ENCODE measurements at regions not wholly inside any gene's neighbourhood (a gene's known extent, or its start where the extent isn't known, plus 50 kb on each side); places are given as distances from the start of the nearest gene placed in this dataset.
A peak's percentile ranks its signal among the peaks of the same experiment; 100 is the strongest.
"Not testable (repeated sequence)": the region's sequence is repeated elsewhere in the genome, so short reads cannot be mapped to it uniquely, and the experiment has no call there.

DNA sequence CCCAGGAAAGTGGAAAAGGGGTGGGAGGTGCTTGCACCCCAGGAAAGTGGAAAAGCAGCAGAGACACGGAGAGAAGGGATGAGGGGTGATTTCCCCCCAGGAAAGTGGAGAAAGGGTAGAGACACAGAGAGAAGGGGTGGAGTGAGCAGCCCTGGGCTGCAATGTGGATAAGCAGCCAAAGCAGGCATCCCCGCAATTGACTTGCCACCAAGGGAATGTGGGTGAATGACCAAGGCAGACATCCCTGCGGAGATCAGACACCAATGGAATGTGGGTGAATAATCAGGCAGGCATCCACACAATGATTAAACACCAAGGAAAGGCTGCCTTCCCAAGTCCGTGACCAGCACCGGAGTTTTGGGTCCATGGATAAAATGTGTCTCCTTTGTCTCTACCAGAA lies 68.5 kb upstream of the SLC4A7 start:
- not testable (repeated sequence) for DNase-seq

- DNase-seq: not testable (repeated sequence)
Observed at GRCh38 chr3:27551413-27551812, 67.2 kb upstream of the SLC4A7 start.

DNA sequence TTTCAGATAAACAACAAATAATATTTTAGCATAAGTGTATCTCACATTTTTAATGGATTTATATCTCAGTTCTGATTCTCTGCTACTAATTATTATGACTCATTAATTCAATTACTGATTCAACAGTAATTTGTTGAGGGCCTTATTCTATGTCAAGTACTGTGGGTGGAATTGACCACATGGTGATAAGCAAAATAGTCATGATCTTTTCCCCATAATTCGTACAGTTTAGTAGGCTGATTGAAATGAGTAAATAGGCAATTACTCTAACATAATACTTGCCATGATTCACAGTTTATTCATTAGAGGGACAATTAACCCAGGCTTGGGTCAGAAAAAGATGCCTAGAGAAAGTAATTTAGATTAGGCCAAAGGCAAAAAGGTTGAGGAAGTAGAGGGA lies 60.9 kb upstream of the SLC4A7 start:
- no peak for DNase-seq

- peak; percentile 16 for DNase-seq
Observed at GRCh38 chr3:27544372-27544865, 60.2 kb upstream of the SLC4A7 start.

- DNase-seq: no peak
Observed at GRCh38 chr3:27542476-27542875, 58.3 kb upstream of the SLC4A7 start.

DNA sequence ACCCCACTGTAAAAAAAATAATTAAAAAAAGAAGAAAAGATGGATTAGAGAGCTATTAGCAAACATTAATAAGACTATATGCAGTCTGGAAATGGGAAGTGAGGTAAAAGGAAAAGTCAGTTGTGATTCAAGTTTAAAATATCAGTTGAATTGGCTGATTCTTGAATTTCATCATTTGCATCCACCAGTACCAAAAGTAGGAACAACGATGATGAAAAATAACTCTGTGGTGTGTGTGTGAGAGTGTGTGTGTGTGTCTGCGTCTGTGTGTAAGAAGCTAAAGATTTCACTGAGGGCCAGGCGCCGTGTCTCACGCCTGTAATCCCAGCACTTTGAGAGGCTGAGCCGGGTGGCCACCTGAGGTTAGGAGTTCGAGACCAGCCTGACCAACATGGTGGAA lies 56.0 kb upstream of the SLC4A7 start:
- DNase-seq: no peak

DNA sequence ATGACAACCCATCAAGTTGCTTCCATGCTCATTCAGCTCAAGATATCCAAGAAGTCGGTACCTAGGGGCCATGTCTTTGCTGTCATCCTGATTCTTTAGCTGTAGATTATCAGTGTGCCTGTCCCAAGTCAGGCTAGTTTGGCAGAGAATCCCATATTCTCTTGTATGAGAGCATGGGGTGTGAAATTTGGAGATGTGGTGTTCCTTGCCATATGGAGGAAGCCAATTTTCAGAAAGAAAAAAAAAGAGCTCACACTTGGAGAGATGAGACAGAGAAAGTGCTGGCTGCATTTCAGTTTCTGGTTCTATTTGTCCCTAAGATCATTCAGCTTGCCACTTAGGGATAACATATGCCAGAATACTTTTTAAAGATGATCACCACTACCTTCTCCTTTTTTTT lies 52.3 kb upstream of the SLC4A7 start:
- DNase-seq: no peak

DNA sequence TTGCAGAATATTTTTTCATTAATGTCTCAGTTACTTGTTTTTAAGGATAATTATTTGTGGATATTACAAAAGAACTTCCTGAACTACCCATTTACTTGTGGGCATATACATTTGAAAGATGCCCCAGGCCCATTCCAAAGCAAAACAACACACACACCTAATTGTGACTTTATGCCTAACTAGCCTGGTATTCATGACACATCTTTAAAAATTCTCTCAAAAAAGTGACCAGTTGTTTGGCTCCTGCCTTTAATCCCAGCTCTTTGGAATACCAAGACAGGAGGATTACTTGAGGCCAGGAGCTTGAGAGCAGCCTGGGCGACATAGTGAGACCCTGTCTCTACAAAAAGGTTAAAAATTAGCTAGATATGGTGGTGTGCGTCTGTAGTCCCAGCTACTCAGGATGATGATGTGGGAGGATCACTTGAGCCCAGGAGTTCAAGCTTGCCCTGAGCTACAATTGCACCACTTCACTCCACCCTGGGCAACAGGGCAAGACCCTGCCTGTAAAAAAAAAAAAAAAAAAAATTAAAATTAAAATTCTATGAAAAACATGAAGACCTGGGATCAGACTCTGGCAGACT lies 51.7 kb upstream of the SLC4A7 start:
- DNase-seq: no peak

DNA sequence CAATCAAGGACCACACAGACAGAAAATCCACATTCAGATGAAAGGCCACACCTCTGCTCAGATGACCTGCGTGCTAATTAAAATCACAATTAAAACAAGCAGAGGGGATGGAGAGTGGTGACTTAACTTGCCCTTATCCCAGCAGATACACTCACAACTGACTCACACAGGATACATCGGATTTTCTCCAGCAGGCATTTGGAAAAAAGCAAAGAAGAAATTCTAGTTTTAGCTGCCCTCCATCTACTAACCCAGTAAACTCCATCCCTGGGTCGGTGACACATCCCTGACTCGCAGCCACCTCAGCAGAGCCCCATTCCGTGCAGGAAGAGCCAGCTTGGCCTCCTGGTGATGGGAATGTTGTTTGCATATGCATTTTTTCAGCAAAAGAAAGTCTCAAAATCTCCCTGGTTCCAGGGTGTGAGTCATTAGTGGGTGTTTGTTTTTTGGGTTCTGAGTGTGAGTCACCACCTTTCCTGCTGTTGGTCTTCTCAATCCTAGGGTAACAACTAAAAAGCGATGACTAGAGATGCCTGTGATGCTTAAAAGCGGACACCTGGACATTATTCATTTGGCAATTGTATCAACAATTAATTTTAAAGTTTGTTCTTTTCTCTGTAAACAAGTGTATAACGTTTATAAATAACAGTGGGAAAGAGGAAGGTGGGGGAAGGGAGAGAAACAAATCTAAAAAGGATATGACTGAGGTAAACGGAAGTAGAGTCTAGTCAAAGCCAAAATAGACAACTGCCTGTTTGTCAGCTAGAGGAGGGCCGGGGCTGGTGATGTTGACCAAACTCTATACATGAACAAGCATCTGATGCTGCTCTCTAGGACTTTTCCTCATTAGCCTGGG lies 49.8 kb upstream of the SLC4A7 start:
- peak; percentile 88 for DNase-seq

Data from activated CD4-positive, alpha-beta T cell treated with anti-CD3 and anti-CD28 coated beads, Interleukin-2, amount 50 U/mL, for 16 hours (primary cell).